PC-3 (cell line): ENCODE measurements at regions not wholly inside any gene's neighbourhood (a gene's known extent, or its start where the extent isn't known, plus 50 kb on each side); places are given as distances from the start of the nearest gene placed in this dataset.

Experiments
- ATAC-seq: fragments of 200-7000 bp; cut with Tn5 transposase; 2 replicates; pipeline ENCODE4 v1.9.1; 2020; ENCODE audit warnings: mild to moderate bottlenecking, moderate library complexity
- BruUV-seq: library from RNA; stranded (reverse); fragments of 400-500 nt; replicated peaks from 2 replicates; lab custom pipeline; 2021; lab: Mats Ljungman, UMichigan
- CTCF ChIA-PET: fragments of 300-600 bp; sonication (Branson Sonifier 250); formaldehyde crosslinking; loops from one replicate; lab custom pipeline; 2022; ENCODE audit warnings: antibody characterized with exemption; lab: Charles Lee
- POLR2A ChIA-PET: fragments of 300-600 bp; sonication (Branson Sonifier 250); formaldehyde crosslinking; loops from one replicate; lab custom pipeline; 2022; ENCODE audit warnings: antibody characterized with exemption; ENCODE audit not compliant: unreplicated experiment; lab: Charles Lee
- DNase-seq: peaks from one replicate; pipeline ENCODE4 v3.0.0-alpha.2; 2015
- H2AFZ ChIP-seq: fragments of 300-600 bp; sonication (generic); 2 replicates; pipeline ENCODE4 v1.6.0; 2016; ENCODE audit warnings: antibody characterized with exemption, low read length
- H3F3A ChIP-seq: fragments of 300-600 bp; sonication (generic); one replicate; pipeline ENCODE4 v1.6.0; 2017; ENCODE audit warnings: antibody characterized with exemption, low read length, control low read depth, mild to moderate bottlenecking; ENCODE audit not compliant: unreplicated experiment
- H3K27ac ChIP-seq: fragments of 300-600 bp; sonication (generic); 2 replicates; pipeline ENCODE4 v1.5.1; 2016; ENCODE audit warnings: mild to moderate bottlenecking, low read length
- H3K27me3 ChIP-seq: fragments of 300-600 bp; sonication (generic); 2 replicates; pipeline ENCODE4 v1.6.1; 2016; ENCODE audit warnings: low read length, mixed read lengths
- H3K36me3 ChIP-seq: fragments of 300-600 bp; sonication (generic); 2 replicates; pipeline ENCODE4 v1.6.1; 2016; ENCODE audit warnings: low read depth, mixed run types, low read length, mixed read lengths
- H3K4me1 ChIP-seq: fragments of 300-600 bp; sonication (generic); 2 replicates; pipeline ENCODE4 v1.5.1; 2016; ENCODE audit warnings: low read length; ENCODE audit not compliant: insufficient read depth
- H3K4me2 ChIP-seq: fragments of 300-600 bp; sonication (generic); 2 replicates; pipeline ENCODE4 v1.6.0; 2016; ENCODE audit warnings: low read length
- H3K4me3 ChIP-seq: fragments of 300-600 bp; sonication (generic); 2 replicates; pipeline ENCODE4 v1.5.1; 2016; ENCODE audit warnings: mild to moderate bottlenecking, low read length, mixed read lengths
- H3K79me2 ChIP-seq: fragments of 300-600 bp; sonication (generic); 2 replicates; pipeline ENCODE4 v1.6.1; 2017; ENCODE audit warnings: low read length, mixed read lengths
- H3K9ac ChIP-seq: fragments of 300-600 bp; sonication (generic); 2 replicates; pipeline ENCODE4 v1.6.0; 2016; ENCODE audit warnings: mild to moderate bottlenecking, low read length
- H3K9me2 ChIP-seq: fragments of 300-600 bp; sonication (generic); replicated peaks from 2 replicates; pipeline ENCODE4 v1.6.1; 2016; ENCODE audit warnings: mixed run types, low read length, mixed read lengths
- H3K9me3 ChIP-seq: fragments of 300-600 bp; sonication (generic); 2 replicates; pipeline ENCODE4 v1.6.1; 2016; ENCODE audit warnings: low read length, mixed read lengths
- H4K20me1 ChIP-seq: fragments of 300-600 bp; sonication (generic); 2 replicates; pipeline ENCODE4 v1.6.1; 2016; ENCODE audit warnings: low read length, mixed read lengths
- CTCF ChIP-seq: fragments of 300-600 bp; sonication (generic); conservative IDR thresholded peaks from 2 replicates; pipeline ENCODE4 v1.5.1; 2017; ENCODE audit warnings: antibody characterized with exemption, low read depth, mild to moderate bottlenecking, low read length
- EZH2 ChIP-seq: fragments of 300-600 bp; sonication (generic); IDR thresholded peaks from one replicate; pipeline ENCODE4 v1.6.1; 2017; ENCODE audit warnings: antibody characterized with exemption, mild to moderate bottlenecking, low read length; ENCODE audit not compliant: unreplicated experiment
- EZH2phosphoT487 ChIP-seq: fragments of 300-600 bp; sonication (generic); IDR thresholded peaks from 2 replicates; pipeline ENCODE4 v1.6.1; 2018; ENCODE audit warnings: mild to moderate bottlenecking, antibody characterized with exemption, low read length, borderline replicate concordance
- intact Hi-C: fragments of 100-400 bp; cut with micrococcal nuclease; formaldehyde crosslinking; loops from 2 replicates; pipeline ENCODE4 v1.9.0; 2023

DNA sequence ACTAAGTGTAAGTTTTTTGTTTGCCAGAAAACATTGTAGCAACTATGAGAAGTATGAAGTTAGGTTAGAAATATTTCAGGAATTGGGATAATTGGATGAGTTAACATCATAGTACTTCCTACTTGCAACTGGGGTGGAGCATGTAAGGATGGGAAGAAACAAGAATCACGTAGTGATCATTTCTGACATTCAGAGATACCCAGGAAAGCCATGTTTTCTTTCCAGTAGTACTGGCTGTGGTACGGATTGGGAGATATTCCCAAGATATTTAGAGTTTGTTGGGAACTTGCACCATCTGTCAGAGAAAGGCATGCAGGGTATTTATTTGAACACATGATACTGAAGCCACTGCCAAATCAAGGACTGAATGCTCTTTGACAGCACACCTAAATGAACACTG is 87.6 kb upstream of the SLC4A4 start:
- no peak overlapping the region for H3K4me2 ChIP-seq
- no peaks in the 10 kb centered on the region for H3K9me3 ChIP-seq
- no peaks in the 10 kb centered on the region for H3K79me2 ChIP-seq
- H4K20me1 ChIP-seq = no peaks in the 10 kb centered on the region
- H3K9me2 ChIP-seq = no peaks in the 10 kb centered on the region
- H2AFZ ChIP-seq = no peak overlapping the region
- TF ChIP-seq CTCF (no peak), EZH2phosphoT487 (no peak), EZH2 (no peak)
- no peaks in the 10 kb centered on the region for H3K27me3 ChIP-seq
- H3K4me1 ChIP-seq = no peaks in the 10 kb centered on the region
- DNase-seq (no peak), ATAC-seq (no peak)
- H3K27ac ChIP-seq = no peak overlapping the region
- H3K4me3 ChIP-seq = no peak overlapping the region
- BruUV-seq = no TSS peak
- ChIA-PET POLR2A (no interaction called here), CTCF (no interaction called here)
- no peak overlapping the region for H3K9ac ChIP-seq
- no peaks in the 10 kb centered on the region for H3K36me3 ChIP-seq
- intact Hi-C loops = no loop called here
- no peaks in the 10 kb centered on the region for H3F3A ChIP-seq

DNA sequence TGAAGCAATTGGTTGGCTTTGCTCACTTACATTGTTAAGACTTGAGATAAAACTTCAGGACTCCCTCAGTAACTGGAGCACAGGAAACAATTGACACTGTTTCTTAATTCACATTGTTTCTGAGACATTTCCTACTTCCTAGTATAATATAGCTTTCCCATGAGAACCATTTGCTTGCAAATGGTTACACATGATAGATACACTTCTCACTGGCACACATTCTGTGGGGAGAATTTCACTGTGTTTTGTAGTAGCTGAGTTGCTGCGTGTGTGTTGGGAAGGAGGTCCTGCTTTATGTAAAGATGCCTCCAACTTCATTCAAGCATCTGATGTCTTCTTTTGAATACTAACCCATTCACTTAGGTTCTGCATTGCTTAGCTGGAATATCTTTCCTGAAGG is 85.3 kb upstream of the SLC4A4 start:
- Histone ChIP-seq H2AFZ (no peak overlapping the region), H3K9ac (no peak overlapping the region), H4K20me1 (no peaks in the 10 kb centered on the region), H3K4me3 (no peak overlapping the region), H3K9me2 (no peaks in the 10 kb centered on the region), H3K79me2 (no peaks in the 10 kb centered on the region), H3K4me1 (no peaks in the 10 kb centered on the region), H3K27me3 (no peaks in the 10 kb centered on the region), H3K27ac (no peak overlapping the region), H3K9me3 (no peaks in the 10 kb centered on the region), H3K4me2 (no peak overlapping the region; the same call in 1 of the 2 replicates), H3K36me3 (no peaks in the 10 kb centered on the region), H3F3A (no peaks in the 10 kb centered on the region)
- TF ChIP-seq EZH2 (no peak), CTCF (no peak), EZH2phosphoT487 (no peak)
- ChIA-PET POLR2A (interaction anchor here (0.6 kb wide), 2 partner anchors 129 to 638 kb away, joined by 5 read pairs; no protein-coding TSS in a partner anchor), CTCF (no interaction called here)
- DNase-seq = no peak
- no peak for ATAC-seq
- no TSS peak for BruUV-seq
- intact Hi-C loops = no loop called here

DNA sequence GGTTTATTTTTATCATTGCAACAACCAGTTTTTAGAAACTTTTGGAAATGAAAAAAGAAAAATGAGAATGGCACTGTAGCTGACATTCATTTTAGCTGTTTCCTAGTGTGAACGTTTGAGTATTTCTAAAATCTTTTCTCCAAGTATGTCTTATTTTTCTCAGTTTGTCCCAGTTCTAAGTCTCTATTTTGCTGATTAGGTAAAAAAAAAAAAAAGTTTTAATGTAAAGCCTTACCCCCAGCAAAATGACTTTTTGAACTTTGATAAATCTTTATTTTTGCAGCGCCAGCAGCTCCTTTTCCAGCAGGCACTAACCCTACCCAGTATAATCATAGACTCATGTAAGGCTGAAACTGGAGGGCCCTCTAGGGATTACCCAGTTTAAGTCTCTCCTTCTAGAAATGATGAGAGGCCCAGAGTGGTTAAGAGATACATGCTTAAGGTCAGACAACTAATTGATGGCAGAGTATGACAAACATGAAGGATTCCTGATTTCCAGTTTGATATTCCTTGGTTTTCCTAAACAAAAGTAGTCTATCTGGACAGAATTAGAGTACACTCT is 84.3 kb upstream of the SLC4A4 start:
- Histone ChIP-seq H4K20me1 (no peaks in the 10 kb centered on the region), H3K27ac (no peak overlapping the region), H3K27me3 (no peaks in the 10 kb centered on the region), H3K9me3 (no peaks in the 10 kb centered on the region), H3K9me2 (no peaks in the 10 kb centered on the region), H3K4me2 (no peak overlapping the region), H3K36me3 (no peaks in the 10 kb centered on the region), H3K79me2 (no peaks in the 10 kb centered on the region), H3F3A (no peaks in the 10 kb centered on the region), H2AFZ (no peak overlapping the region), H3K4me3 (no peak overlapping the region), H3K9ac (no peak overlapping the region), H3K4me1 (no peaks in the 10 kb centered on the region)
- TF ChIP-seq EZH2phosphoT487 = no peak
- TF ChIP-seq CTCF = no peak
- no peak for TF ChIP-seq EZH2
- DNase-seq (peak; percentile 23), ATAC-seq (peak; percentile 56)
- CTCF ChIA-PET = interaction anchor here (0.7 to 1.4 kb wide), 2 partner anchors 70 to 172 kb away, joined by 5 to 6 read pairs; no protein-coding TSS in a partner anchor
- no TSS peak for BruUV-seq
- intact Hi-C loops = no loop called here
- POLR2A ChIA-PET = interaction anchor here (0.6 kb wide), 1 partner anchor 129 kb away, joined by 5 read pairs; no protein-coding TSS in a partner anchor
